GM18861 (cell line): ENCODE measurements at regions not wholly inside any gene's neighbourhood (a gene's known extent, or its start where the extent isn't known, plus 50 kb on each side); places are given as distances from the start of the nearest gene placed in this dataset.
"Not testable (repeated sequence)": the region's sequence is repeated elsewhere in the genome, so short reads cannot be mapped to it uniquely, and the experiment has no call there.

Experiments used
- ATAC-seq: cut with Tn5 transposase; IDR thresholded peaks from one replicate; pipeline ENCODE4 v1.9.1; 2021; ENCODE audit not compliant: unreplicated experiment

GRCh38 chr7:90061077-90061476, 93.2 kb upstream of the STEAP1 start:
- ATAC-seq = no peak

GRCh38 chr7:90064370-90064769, 89.9 kb upstream of the STEAP1 start:
- no peak for ATAC-seq

DNA sequence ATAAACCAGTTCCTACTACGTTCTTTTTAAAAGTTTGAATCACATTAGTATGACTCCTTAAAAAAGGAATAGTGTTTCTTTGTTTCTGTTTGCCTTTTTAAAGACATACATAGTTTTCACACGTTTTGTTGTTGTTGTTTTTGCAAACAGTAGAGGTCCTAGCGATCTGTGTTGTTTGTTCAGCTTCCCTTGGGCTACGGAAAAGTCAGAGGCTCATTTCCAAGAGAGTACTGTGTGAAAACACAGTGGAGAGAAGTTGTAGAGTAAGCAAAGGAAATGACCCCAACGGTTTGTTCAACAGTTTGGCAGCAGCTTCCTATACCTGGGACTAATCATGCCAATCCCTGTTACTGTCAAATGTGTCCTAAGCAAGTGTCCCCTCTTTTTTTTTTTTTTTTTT, 87.1 kb upstream of the STEAP1 start:
- ATAC-seq = no peak

DNA sequence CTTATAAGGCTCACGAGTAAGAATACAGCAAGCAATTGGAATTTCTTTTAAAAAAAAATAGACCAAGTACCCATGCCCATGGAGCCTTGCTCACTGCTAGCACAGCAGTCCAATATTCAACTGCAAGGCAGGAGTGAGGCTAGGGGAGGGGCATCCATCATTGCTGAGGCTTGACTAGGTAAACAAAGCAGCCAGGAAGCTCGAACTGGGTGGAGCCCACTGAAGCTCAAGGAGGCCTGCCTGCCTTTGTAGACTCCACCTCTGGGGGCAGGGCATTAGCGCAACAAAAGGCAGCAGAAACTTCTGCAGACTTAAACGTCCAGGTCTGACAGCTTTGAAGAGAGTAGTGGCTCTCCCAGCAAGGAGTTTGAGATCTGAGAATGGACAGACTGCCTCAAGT, 84.0 kb upstream of the STEAP1 start:
- not testable (repeated sequence) for ATAC-seq

DNA sequence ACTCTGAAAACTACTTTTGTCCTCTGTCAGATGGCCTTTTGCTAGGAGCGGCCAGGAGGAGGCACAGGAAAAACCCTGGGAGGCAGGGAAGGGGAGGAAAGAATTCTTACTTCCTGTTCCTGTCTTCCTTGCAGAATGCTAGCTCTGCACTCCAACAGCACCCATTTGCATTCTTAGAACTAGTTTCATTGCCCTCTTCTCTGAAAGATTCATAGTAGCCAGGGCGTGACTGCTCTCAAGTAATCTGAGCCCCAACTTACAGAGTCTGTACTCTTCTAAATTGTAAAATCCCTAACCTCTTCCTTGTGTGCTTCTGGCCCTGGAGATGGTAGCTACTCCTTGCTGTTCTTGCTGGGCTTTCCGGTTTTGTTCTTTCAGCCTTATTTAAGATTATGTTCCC, 75.3 kb upstream of the STEAP1 start:
- ATAC-seq = no peak

GRCh38 chr7:90081621-90082020, 72.6 kb upstream of the STEAP1 start:
- ATAC-seq = no peak

GRCh38 chr7:90092506-90092905, 61.8 kb upstream of the STEAP1 start:
- ATAC-seq = no peak

GRCh38 chr7:90094030-90094429, 60.2 kb upstream of the STEAP1 start:
- ATAC-seq = no peak
